Skeletal muscle cell (primary cell): ENCODE measurements at regions not wholly inside any gene's neighbourhood (a gene's known extent, or its start where the extent isn't known, plus 50 kb on each side); places are given as distances from the start of the nearest gene placed in this dataset.
A peak's percentile ranks its signal among the peaks of the same experiment; 100 is the strongest.

Source experiments
- DNase-seq: peaks from one replicate; pipeline ENCODE4 v3.0.0-alpha.2; 2010; ENCODE audit warnings: low read depth
- H3K4me3 ChIP-seq: 2 replicates; pipeline ENCODE4 v1.5.1; 2011; ENCODE audit warnings: low read depth, mild to moderate bottlenecking, control low read depth, low read length, moderate library complexity

GRCh38 chr12:30391766-30392366, 303.8 kb downstream of the IPO8 start:
- DNase-seq = no peak
- no peak overlapping the region for H3K4me3 ChIP-seq

GRCh38 chr12:30385706-30386105, 310.0 kb downstream of the IPO8 start:
- DNase-seq = no peak
- H3K4me3 ChIP-seq = no peak overlapping the region

GRCh38 chr12:30384976-30385375, 310.7 kb downstream of the IPO8 start:
- DNase-seq = no peak
- H3K4me3 ChIP-seq = no peak overlapping the region

- DNase-seq = no peak
- no peak overlapping the region for H3K4me3 ChIP-seq
Measured at GRCh38 chr12:30378307-30378706, 317.4 kb downstream of the IPO8 start.

- no peak for DNase-seq
- no peak overlapping the region for H3K4me3 ChIP-seq
Measured at GRCh38 chr12:30364822-30365221, 330.8 kb downstream of the IPO8 start.

- no peak overlapping the region for H3K4me3 ChIP-seq
- DNase-seq = no peak
Measured at GRCh38 chr12:30361145-30361544, 334.5 kb downstream of the IPO8 start.

GRCh38 chr12:30358671-30359070, 337.0 kb downstream of the IPO8 start:
- no peak for DNase-seq
- H3K4me3 ChIP-seq = no peak overlapping the region

- H3K4me3 ChIP-seq = no peak overlapping the region
- peak; percentile 2 for DNase-seq
Measured at GRCh38 chr12:30357766-30358490, 337.7 kb downstream of the IPO8 start.

GRCh38 chr12:30345744-30346471, 349.8 kb downstream of the IPO8 start:
- no peak overlapping the region for H3K4me3 ChIP-seq
- DNase-seq = no peak

GRCh38 chr12:30330565-30330964, 365.1 kb downstream of the IPO8 start:
- DNase-seq = no peak
- no peak overlapping the region for H3K4me3 ChIP-seq

GRCh38 chr12:30329281-30329680, 366.4 kb downstream of the IPO8 start:
- DNase-seq = no peak
- no peak overlapping the region for H3K4me3 ChIP-seq

- no peak overlapping the region for H3K4me3 ChIP-seq
- DNase-seq = no peak
Measured at GRCh38 chr12:30323008-30323407, 372.7 kb downstream of the IPO8 start.

- no peak for DNase-seq
- H3K4me3 ChIP-seq = no peak overlapping the region
Measured at GRCh38 chr12:30320561-30320960, 375.1 kb downstream of the IPO8 start.

GRCh38 chr12:30314506-30315100, 381.1 kb downstream of the IPO8 start:
- DNase-seq = no peak

GRCh38 chr12:30308010-30308717, 387.5 kb downstream of the IPO8 start:
- DNase-seq = no peak
- no peak overlapping the region for H3K4me3 ChIP-seq

More at GRCh38 chr12:30314506-30315100, 381.1 kb downstream of the IPO8 start:
- no peak overlapping the region for H3K4me3 ChIP-seq

GRCh38 chr12:30304528-30304927, 391.1 kb downstream of the IPO8 start:
- no peak overlapping the region for H3K4me3 ChIP-seq
- DNase-seq = no peak

- H3K4me3 ChIP-seq = no peak overlapping the region
Measured at GRCh38 chr12:30301291-30301690, 394.4 kb downstream of the IPO8 start.

GRCh38 chr12:30296486-30296885, 399.2 kb downstream of the IPO8 start:
- DNase-seq = peak; percentile 4

More at GRCh38 chr12:30301291-30301690, 394.4 kb downstream of the IPO8 start:
- DNase-seq = no peak

GRCh38 chr12:30286345-30286926, 409.2 kb downstream of the IPO8 start:
- DNase-seq = peak; percentile 13

More at GRCh38 chr12:30296486-30296885, 399.2 kb downstream of the IPO8 start:
- H3K4me3 ChIP-seq = no peak overlapping the region

More at GRCh38 chr12:30286345-30286926, 409.2 kb downstream of the IPO8 start:
- H3K4me3 ChIP-seq = no peak overlapping the region
